SHP77 (cell line): ENCODE measurements at regions not wholly inside any gene's neighbourhood (a gene's known extent, or its start where the extent isn't known, plus 50 kb on each side); places are given as distances from the start of the nearest gene placed in this dataset.
"Not testable (repeated sequence)": the region's sequence is repeated elsewhere in the genome, so short reads cannot be mapped to it uniquely, and the experiment has no call there.

ENCODE experiments used
- DNase-seq, 2 experiments: peaks; one replicate each; lab custom pipeline; 2025; lab: John Stamatoyannopoulos, UW

- DNase-seq: no peak
These were observed 764.5 kb downstream of the TRAM1L1 start for GRCh38 chr4:116320859-116321258.

GRCh38 chr4:116303736-116304188 lies 781.6 kb downstream of the TRAM1L1 start:
- DNase-seq: no peak

GRCh38 chr4:116302990-116303735 lies 782.2 kb downstream of the TRAM1L1 start:
- no peak for DNase-seq

GRCh38 chr4:116275006-116275405 lies 810.4 kb downstream of the TRAM1L1 start:
- no peak for DNase-seq

GRCh38 chr4:116272336-116272735 lies 813.0 kb downstream of the TRAM1L1 start:
- no peak for DNase-seq

GRCh38 chr4:116260931-116261330 lies 824.4 kb downstream of the TRAM1L1 start:
- DNase-seq: not testable (repeated sequence)

- DNase-seq: no peak
These were observed 840.6 kb downstream of the TRAM1L1 start for GRCh38 chr4:116244771-116245170.

GRCh38 chr4:116243431-116243830 lies 841.9 kb downstream of the TRAM1L1 start:
- no peak for DNase-seq

GRCh38 chr4:116233971-116234370 lies 851.4 kb downstream of the TRAM1L1 start:
- no peak for DNase-seq

- not testable (repeated sequence) for DNase-seq
These were observed 853.4 kb downstream of the TRAM1L1 start for GRCh38 chr4:116231999-116232398.

- DNase-seq: no peak
These were observed 856.0 kb downstream of the TRAM1L1 start for GRCh38 chr4:116229420-116229819.

GRCh38 chr4:116223040-116223732 lies 862.2 kb downstream of the TRAM1L1 start:
- DNase-seq: no peak

GRCh38 chr4:116217781-116218180 lies 867.6 kb downstream of the TRAM1L1 start:
- DNase-seq: no peak

GRCh38 chr4:116215622-116216021 lies 869.8 kb downstream of the TRAM1L1 start:
- DNase-seq: no peak

- no peak for DNase-seq
These were observed 882.9 kb downstream of the TRAM1L1 start for GRCh38 chr4:116202524-116202923.

GRCh38 chr4:116197317-116197809 lies 888.0 kb downstream of the TRAM1L1 start:
- DNase-seq: no peak

GRCh38 chr4:116183241-116183640 lies 902.1 kb downstream of the TRAM1L1 start:
- no peak for DNase-seq

- DNase-seq: peak in 1 of 2 experiments; percentile 16
These were observed 905.2 kb downstream of the TRAM1L1 start for GRCh38 chr4:116180157-116180601.

GRCh38 chr4:116151371-116151770 lies 934.0 kb downstream of the TRAM1L1 start:
- DNase-seq: not testable (repeated sequence)

GRCh38 chr4:116150152-116150551 lies 935.2 kb downstream of the TRAM1L1 start:
- no peak for DNase-seq

GRCh38 chr4:116143198-116143597 lies 942.2 kb downstream of the TRAM1L1 start:
- DNase-seq: no peak

GRCh38 chr4:116132946-116133345 lies 952.4 kb downstream of the TRAM1L1 start:
- DNase-seq: no peak

GRCh38 chr4:116126794-116127193 lies 958.6 kb downstream of the TRAM1L1 start:
- no peak for DNase-seq
